ENCODE measurements at regions not wholly inside any gene's neighbourhood (a gene's known extent, or its start where the extent isn't known, plus 50 kb on each side); places are given as distances from the start of the nearest gene placed in this dataset.
A peak's percentile ranks its signal among the peaks of the same experiment; 100 is the strongest.

- Histone ChIP-seq H3K4me2 (no peak overlapping the region), H3K9me3 (no peaks in the 10 kb centered on the region), H3K27ac (peak overlapping the region in 1 of 2 experiments; percentile 84; a peak in 3 of 6 replicates), H3K4me3 (no peak overlapping the region), H3K4me1 (peaks cover 21% of the 10 kb centered on the region)
- ChIA-PET POLR2A (interaction anchor here (0.7 kb wide), 1 partner anchor 222 kb away, joined by 7 read pairs; no protein-coding TSS in a partner anchor), CTCF (interaction anchor here (1.4 kb wide), 1 partner anchor 15 kb away, joined by 3 read pairs; no protein-coding TSS in a partner anchor)
- peak in 1 of 2 experiments; percentile 6 for DNase-seq (ENCODE audit: low read depth in 1 of 2, low spot score in 1 of 2)
- ATAC-seq, result no peak; a peak in 1 of 6 replicates
- no peak for FAIRE-seq
- TF ChIP-seq RNF2 (IDR thresholded peaks at IDR 0.05; ENCODE audit: borderline replicate concordance, low read depth) (no peak), RFX5 (IDR thresholded peaks at IDR 0.05) (no peak), ATOH8 (CRISPR knock-in tag; IDR thresholded peaks at IDR 0.05; ENCODE audit: low read depth) (no peak), FOSL2 (IDR thresholded peaks at IDR 0.05) (no peak), FOSL2 (CRISPR knock-in tag; IDR thresholded peaks at IDR 0.05) (no peak), ESRRA (IDR thresholded peaks at IDR 0.05; ENCODE audit: borderline replicate concordance, low read length) (no peak), CHD2 (IDR thresholded peaks at IDR 0.05; ENCODE audit: low read length, partially characterized antibody) (no peak), SREBF2 (IDR thresholded peaks at IDR 0.05) (no peak), PBX3 (IDR thresholded peaks at IDR 0.05) (no peak)
These were observed 168.5 kb upstream of the SLC39A10 start for GRCh38 chr2:195488567-195488966.

GRCh38 chr2:195486987-195487644 is 169.9 kb upstream of the SLC39A10 start:
- peak; percentile 24 to 67 for DNase-seq (ENCODE audit: low read depth in 1 of 2, low spot score in 1 of 2)
- H3K27ac ChIP-seq, result peak overlapping the region; percentile 70 to 84
- no peak overlapping the region for H3K4me3 ChIP-seq
- H3K9me3 ChIP-seq, result no peaks in the 10 kb centered on the region
- peaks cover 21% of the 10 kb centered on the region for H3K4me1 ChIP-seq
- ChIA-PET POLR2A (interaction anchor here (0.7 kb wide), 1 partner anchor 170 kb away, joined by 4 read pairs; the partner anchor contains the start of gene SLC39A10), CTCF (interaction anchor here (0.7 to 1.7 kb wide), 2 partner anchors 11 to 32 kb away, joined by 3 to 5 read pairs; no protein-coding TSS in a partner anchor)
- H3K4me2 ChIP-seq, result peak overlapping the region; percentile 72
- no peak for FAIRE-seq
- ATAC-seq, result peak; percentile 54 to 87; a peak in 3 of 6 replicates
- WGBS (ENCODE audit: missing lambda C conversion rate), result 3% methylated on average over 1 of the region's 1 CpG
- no peak for TF ChIP-seq CBX8 (IDR thresholded peaks at IDR 0.05)
- peak; percentile 76; the same call in 1 of the 2 replicates for TF ChIP-seq GATA3 (IDR thresholded peaks at IDR 0.05; ENCODE audit: borderline replicate concordance)
- TF ChIP-seq RAD21 (conservative IDR thresholded peaks at IDR 0.05 in 1 of 2, IDR thresholded peaks at IDR 0.05 in 1 of 2), result peak; percentile 22 to 27; a peak in 2 of 5 replicates
- TF ChIP-seq ZFP36 (IDR thresholded peaks at IDR 0.05; ENCODE audit: borderline replicate concordance, partially characterized antibody), result no peak
- peak; percentile 57 to 63; a peak in 2 of 5 replicates for TF ChIP-seq JUN (IDR thresholded peaks at IDR 0.05)
- TF ChIP-seq TFCP2L1 (CRISPR knock-in tag; IDR thresholded peaks at IDR 0.05), result no peak
- TF ChIP-seq JUNB (IDR thresholded peaks at IDR 0.05), result peak; percentile 74
- peak; percentile 75 for TF ChIP-seq FOSL2 (IDR thresholded peaks at IDR 0.05)
- peak; percentile 90 for TF ChIP-seq FOSL2 (CRISPR knock-in tag; IDR thresholded peaks at IDR 0.05)
- TF ChIP-seq HES2 (IDR thresholded peaks at IDR 0.05), result 0 out of 2 replicates have a peak, but pooled peaks have one; percentile 17
- no peak for TF ChIP-seq HMGXB4 (CRISPR knock-in tag; IDR thresholded peaks at IDR 0.05; ENCODE audit: borderline replicate concordance)
- TF ChIP-seq CEBPB (IDR thresholded peaks at IDR 0.05), result peak; percentile 73 to 94; a peak in 3 of 4 replicates
- TF ChIP-seq EP300 (IDR thresholded peaks at IDR 0.05), result peak in 1 of 2 experiments; percentile 64; a peak in 2 of 5 replicates
- TF ChIP-seq CTCF (IDR thresholded peaks at IDR 0.05), result no peak
- peak; percentile 77; the same call in 1 of the 2 replicates for TF ChIP-seq RARB (CRISPR knock-in tag; IDR thresholded peaks at IDR 0.05)
